ENCODE measurements at regions not wholly inside any gene's neighbourhood (a gene's known extent, or its start where the extent isn't known, plus 50 kb on each side); places are given as distances from the start of the nearest gene placed in this dataset.
A peak's percentile ranks its signal among the peaks of the same experiment; 100 is the strongest.

DNA sequence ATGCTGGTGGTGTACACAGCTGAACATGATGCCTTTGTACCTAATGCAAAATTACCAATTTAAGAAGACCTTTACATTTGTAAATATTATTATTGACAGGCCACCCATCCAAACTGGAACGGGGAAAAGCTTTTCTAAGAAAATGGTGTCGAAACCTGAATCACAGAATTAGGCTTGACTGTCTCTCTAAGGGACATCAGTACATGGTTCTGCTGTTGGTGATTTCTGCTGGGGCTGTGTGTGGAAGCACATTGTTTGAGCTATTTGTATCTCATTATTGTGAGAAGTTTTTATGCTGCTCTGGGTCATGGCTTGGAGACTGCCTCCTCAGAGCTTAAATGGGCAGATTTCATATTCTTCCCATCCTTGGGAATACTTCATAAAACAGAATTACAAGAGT lies 420.9 kb upstream of the POU3F3 start:
- Mint-ChIP-seq H3K4me3 (ENCODE audit: unreplicated experiment) (no peak overlapping the region), H3K4me1 (ENCODE audit: low read depth, unreplicated experiment) (peaks cover 11% of the 10 kb centered on the region), H3K9me3 (ENCODE audit: unreplicated experiment) (peaks cover 5% of the 10 kb centered on the region), H3K27me3 (ENCODE audit: unreplicated experiment) (peaks cover 3% of the 10 kb centered on the region), H3K27ac (ENCODE audit: unreplicated experiment) (no peak overlapping the region), H3K36me3 (ENCODE audit: unreplicated experiment) (no peaks in the 10 kb centered on the region)
- TF ChIP-seq, protein P1, sequence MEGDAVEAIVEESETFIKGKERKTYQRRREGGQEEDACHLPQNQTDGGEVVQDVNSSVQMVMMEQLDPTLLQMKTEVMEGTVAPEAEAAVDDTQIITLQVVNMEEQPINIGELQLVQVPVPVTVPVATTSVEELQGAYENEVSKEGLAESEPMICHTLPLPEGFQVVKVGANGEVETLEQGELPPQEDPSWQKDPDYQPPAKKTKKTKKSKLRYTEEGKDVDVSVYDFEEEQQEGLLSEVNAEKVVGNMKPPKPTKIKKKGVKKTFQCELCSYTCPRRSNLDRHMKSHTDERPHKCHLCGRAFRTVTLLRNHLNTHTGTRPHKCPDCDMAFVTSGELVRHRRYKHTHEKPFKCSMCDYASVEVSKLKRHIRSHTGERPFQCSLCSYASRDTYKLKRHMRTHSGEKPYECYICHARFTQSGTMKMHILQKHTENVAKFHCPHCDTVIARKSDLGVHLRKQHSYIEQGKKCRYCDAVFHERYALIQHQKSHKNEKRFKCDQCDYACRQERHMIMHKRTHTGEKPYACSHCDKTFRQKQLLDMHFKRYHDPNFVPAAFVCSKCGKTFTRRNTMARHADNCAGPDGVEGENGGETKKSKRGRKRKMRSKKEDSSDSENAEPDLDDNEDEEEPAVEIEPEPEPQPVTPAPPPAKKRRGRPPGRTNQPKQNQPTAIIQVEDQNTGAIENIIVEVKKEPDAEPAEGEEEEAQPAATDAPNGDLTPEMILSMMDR (IDR thresholded peaks at IDR 0.05; ENCODE audit: partially characterized antibody, unreplicated experiment), result no peak
- DNase-seq, result no peak

DNA sequence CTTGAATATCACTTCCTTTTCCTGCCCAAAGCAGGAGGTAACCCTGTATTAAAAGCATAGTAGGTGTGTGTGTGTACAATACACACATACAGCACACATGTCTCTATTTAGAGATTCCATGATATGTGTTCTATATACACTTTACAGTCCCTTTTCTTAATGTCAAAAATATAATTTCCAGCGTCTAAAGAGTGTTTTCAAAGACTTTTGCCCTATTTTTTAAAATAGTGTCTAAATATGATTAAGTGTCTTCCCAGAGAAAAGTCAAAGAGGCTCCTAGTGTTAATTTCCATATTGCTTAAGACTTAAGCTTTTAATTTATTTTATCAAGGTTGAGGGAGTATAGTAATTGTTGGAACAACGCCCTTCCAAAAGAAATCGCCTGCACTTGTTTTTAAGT lies 420.3 kb upstream of the POU3F3 start:
- H3K9me3 Mint-ChIP-seq (ENCODE audit: unreplicated experiment), result peaks cover 5% of the 10 kb centered on the region
- H3K36me3 Mint-ChIP-seq (ENCODE audit: unreplicated experiment), result no peaks in the 10 kb centered on the region
- H3K4me1 Mint-ChIP-seq (ENCODE audit: low read depth, unreplicated experiment), result peaks cover 11% of the 10 kb centered on the region
- no peak overlapping the region for H3K27ac Mint-ChIP-seq (ENCODE audit: unreplicated experiment)
- H3K4me3 Mint-ChIP-seq (ENCODE audit: unreplicated experiment), result no peak overlapping the region
- no peak for DNase-seq
- TF ChIP-seq, protein P1 (IDR thresholded peaks at IDR 0.05; ENCODE audit: partially characterized antibody, unreplicated experiment), result no peak
- peaks cover 3% of the 10 kb centered on the region for H3K27me3 Mint-ChIP-seq (ENCODE audit: unreplicated experiment)

DNA sequence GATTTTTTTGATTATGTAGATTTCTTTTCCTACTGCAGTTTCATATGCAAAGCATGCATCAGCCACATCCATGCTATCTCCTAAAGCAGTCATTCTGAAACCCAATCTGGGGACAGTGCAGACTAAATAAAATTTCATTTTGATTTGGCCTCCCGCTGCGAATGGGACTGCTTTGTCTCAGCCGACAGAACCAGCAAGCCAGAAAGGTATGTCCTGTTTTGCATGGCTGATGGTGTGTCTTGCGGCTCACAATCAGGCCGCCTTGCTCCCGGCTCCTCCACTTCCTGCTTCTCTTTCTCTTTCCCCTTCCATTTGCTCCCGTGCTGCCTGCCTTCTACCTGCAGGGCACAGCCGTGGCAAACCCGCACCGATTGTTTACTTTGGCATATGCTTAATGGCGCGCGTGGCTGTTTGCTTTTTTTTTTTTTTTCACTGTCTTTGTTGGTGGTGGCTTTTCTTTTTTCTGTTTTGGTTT lies 419.6 kb upstream of the POU3F3 start:
- H3K4me1 Mint-ChIP-seq (ENCODE audit: low read depth, unreplicated experiment), result peaks cover 11% of the 10 kb centered on the region

DNA sequence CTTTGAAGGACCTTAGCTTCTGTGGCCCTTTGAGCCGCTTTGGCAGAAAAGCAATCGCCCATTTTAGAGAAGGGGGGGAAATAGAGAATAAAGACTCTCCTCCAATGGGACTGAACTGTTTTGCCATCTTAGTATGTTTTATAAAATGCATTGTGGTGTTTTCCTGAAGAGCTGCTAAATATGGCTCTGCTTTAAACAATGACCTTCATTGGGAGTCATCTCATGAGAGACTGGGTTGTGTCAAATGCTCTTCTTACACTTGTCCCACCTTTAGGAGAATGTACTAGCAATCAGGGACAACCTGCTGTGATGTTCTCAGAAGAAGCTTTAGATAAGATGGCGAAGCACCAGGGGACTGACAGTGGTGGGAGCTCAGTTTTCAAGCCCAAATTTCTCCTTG lies 418.9 kb upstream of the POU3F3 start:
- TF ChIP-seq, protein P1 (IDR thresholded peaks at IDR 0.05; ENCODE audit: partially characterized antibody, unreplicated experiment), result no peak
- no peaks in the 10 kb centered on the region for H3K27me3 Mint-ChIP-seq (ENCODE audit: unreplicated experiment)
- DNase-seq, result no peak
- H3K4me3 Mint-ChIP-seq (ENCODE audit: unreplicated experiment), result no peak overlapping the region
- no peak overlapping the region for H3K27ac Mint-ChIP-seq (ENCODE audit: unreplicated experiment)
- H3K9me3 Mint-ChIP-seq (ENCODE audit: unreplicated experiment), result peaks cover 5% of the 10 kb centered on the region
- peaks cover 11% of the 10 kb centered on the region for H3K4me1 Mint-ChIP-seq (ENCODE audit: low read depth, unreplicated experiment)
- H3K36me3 Mint-ChIP-seq (ENCODE audit: unreplicated experiment), result no peaks in the 10 kb centered on the region

More for the DNA sequence above, 419.6 kb upstream of the POU3F3 start:
- peak overlapping the region; percentile 19 for H3K27ac Mint-ChIP-seq (ENCODE audit: unreplicated experiment)
- H3K36me3 Mint-ChIP-seq (ENCODE audit: unreplicated experiment), result no peaks in the 10 kb centered on the region
- DNase-seq, result no peak
- H3K4me3 Mint-ChIP-seq (ENCODE audit: unreplicated experiment), result peak overlapping the region; percentile 70
- TF ChIP-seq, protein P1 (IDR thresholded peaks at IDR 0.05; ENCODE audit: partially characterized antibody, unreplicated experiment), result no peak
- H3K9me3 Mint-ChIP-seq (ENCODE audit: unreplicated experiment), result peaks cover 5% of the 10 kb centered on the region
- peaks cover 2% of the 10 kb centered on the region for H3K27me3 Mint-ChIP-seq (ENCODE audit: unreplicated experiment)

DNA sequence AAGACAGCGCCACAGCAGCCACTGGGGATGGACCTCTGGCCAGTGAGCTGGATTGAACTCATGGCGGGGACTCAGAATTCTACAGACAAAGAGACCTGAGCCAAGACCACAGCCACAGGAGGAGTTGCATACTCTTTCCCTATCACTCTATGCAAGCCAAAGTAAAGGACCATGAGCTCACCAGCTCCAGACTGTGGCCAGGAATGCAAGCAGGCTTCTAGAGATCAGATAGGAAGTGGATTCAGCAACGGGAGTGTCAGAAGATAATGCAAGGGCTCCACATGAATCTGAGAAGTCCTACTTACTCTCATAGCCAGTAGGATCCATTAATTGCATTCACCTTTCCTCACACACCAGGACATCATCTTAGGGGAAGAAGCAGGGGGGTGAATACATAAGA lies 415.4 kb upstream of the POU3F3 start:
- Mint-ChIP-seq H3K4me1 (ENCODE audit: low read depth, unreplicated experiment) (peaks cover 4% of the 10 kb centered on the region), H3K9me3 (ENCODE audit: unreplicated experiment) (peaks cover 2% of the 10 kb centered on the region), H3K4me3 (ENCODE audit: unreplicated experiment) (no peak overlapping the region), H3K27me3 (ENCODE audit: unreplicated experiment) (no peaks in the 10 kb centered on the region), H3K27ac (ENCODE audit: unreplicated experiment) (no peak overlapping the region), H3K36me3 (ENCODE audit: unreplicated experiment) (no peaks in the 10 kb centered on the region)
- TF ChIP-seq, protein P1 (IDR thresholded peaks at IDR 0.05; ENCODE audit: partially characterized antibody, unreplicated experiment), result no peak
- no peak for DNase-seq

Measured in glutamatergic neuron (in vitro differentiated cells).